ENCODE measurements at regions not wholly inside any gene's neighbourhood (a gene's known extent, or its start where the extent isn't known, plus 50 kb on each side); places are given as distances from the start of the nearest gene placed in this dataset.

GRCh38 chr6:132936646-132937045, 122.3 kb downstream of the RPS12 start:
- no peaks in the 10 kb centered on the region for H3K4me1 ChIP-seq (ENCODE audit: control insufficient read depth in 2 of 2, insufficient read depth in 2 of 2, low read length in 2 of 2)
- peaks cover 0 to 18% (median 0%) of the 10 kb centered on the region in 4 experiments for H3K27me3 ChIP-seq (replicated peaks in 1 of 4; ENCODE audit: control extremely low read depth in 1 of 4, control insufficient read depth in 3 of 4, insufficient read depth in 4 of 4, low read length in 3 of 4)
- no peaks in the 10 kb centered on the region for H3K36me3 ChIP-seq (replicated peaks in 1 of 2; ENCODE audit: control extremely low read depth in 1 of 2, control insufficient read depth in 1 of 2, extremely low read depth in 1 of 2, insufficient read depth in 2 of 2, low read length in 1 of 2)
- Mint-ChIP-seq H3K9me3 (ENCODE audit: insufficient read depth) (peaks cover 2% of the 10 kb centered on the region), H3K27me3 (peaks cover 17% of the 10 kb centered on the region), H3K27ac (no peak overlapping the region), H3K4me3 (no peak overlapping the region), H3K4me1 (no peaks in the 10 kb centered on the region)
- H3K4me2 ChIP-seq (replicated peaks; ENCODE audit: low read depth, low read length, poor library complexity, severe bottlenecking), result no peak overlapping the region
- intact Hi-C loops (cut with micrococcal nuclease), result no loop called here
- no peak overlapping the region for H3K4me3 ChIP-seq (ENCODE audit: control extremely low read depth in 1 of 5, extremely low read depth in 1 of 5, insufficient read depth in 1 of 5, low read depth in 2 of 5, low read length in 4 of 5)
- no peak overlapping the region for H3K27ac ChIP-seq (ENCODE audit: low read length in 2 of 2)
- DNase-seq (no peak), ATAC-seq (ENCODE audit: low read depth) (no peak)
- no peaks in the 10 kb centered on the region for H3K9me3 ChIP-seq (ENCODE audit: control extremely low read depth in 1 of 3, control insufficient read depth in 2 of 3, insufficient read depth in 1 of 3, low read length in 2 of 3)
- POLR2A ChIA-PET, result no interaction called here
- H4K20me1 ChIP-seq (ENCODE audit: control insufficient read depth, insufficient read depth, low read length, poor library complexity, severe bottlenecking), result no peaks in the 10 kb centered on the region
- H3K79me2 ChIP-seq (ENCODE audit: control insufficient read depth, insufficient read depth, low read length), result no peaks in the 10 kb centered on the region
- no peak overlapping the region for H2AFZ ChIP-seq (ENCODE audit: insufficient read depth, low read depth, low read length, poor library complexity, severe bottlenecking)
- TF ChIP-seq EZH2 (IDR thresholded peaks at IDR 0.05; ENCODE audit: borderline replicate concordance, insufficient read depth, low read depth, low read length, poor library complexity, severe bottlenecking), result no peak
- TF ChIP-seq CTCF (IDR thresholded peaks at IDR 0.05), result no peak
- CTCF ChIA-PET, result no interaction called here
- no CpG with 5 or more reads among the region's 2 CpGs for WGBS (ENCODE audit: insufficient coverage)
- H3K9ac ChIP-seq (ENCODE audit: low read length), result no peak overlapping the region

- Histone ChIP-seq H4K20me1 (ENCODE audit: control insufficient read depth, insufficient read depth, low read length, poor library complexity, severe bottlenecking) (no peaks in the 10 kb centered on the region), H3K4me1 (ENCODE audit: control insufficient read depth in 2 of 2, insufficient read depth in 2 of 2, low read length in 2 of 2) (no peaks in the 10 kb centered on the region), H3K9ac (ENCODE audit: low read length) (no peak overlapping the region), H3K27ac (ENCODE audit: low read length in 2 of 2) (no peak overlapping the region), H2AFZ (ENCODE audit: insufficient read depth, low read depth, low read length, poor library complexity, severe bottlenecking) (no peak overlapping the region), H3K36me3 (replicated peaks in 1 of 2; ENCODE audit: control extremely low read depth in 1 of 2, control insufficient read depth in 1 of 2, extremely low read depth in 1 of 2, insufficient read depth in 2 of 2, low read length in 1 of 2) (no peaks in the 10 kb centered on the region), H3K9me3 (ENCODE audit: control extremely low read depth in 1 of 3, control insufficient read depth in 2 of 3, insufficient read depth in 1 of 3, low read length in 2 of 3) (no peaks in the 10 kb centered on the region), H3K27me3 (replicated peaks in 1 of 4; ENCODE audit: control extremely low read depth in 1 of 4, control insufficient read depth in 3 of 4, insufficient read depth in 4 of 4, low read length in 3 of 4) (peaks cover 0 to 18% (median 0%) of the 10 kb centered on the region in 4 experiments), H3K4me2 (replicated peaks; ENCODE audit: low read depth, low read length, poor library complexity, severe bottlenecking) (no peak overlapping the region), H3K4me3 (ENCODE audit: control extremely low read depth in 1 of 5, extremely low read depth in 1 of 5, insufficient read depth in 1 of 5, low read depth in 2 of 5, low read length in 4 of 5) (no peak overlapping the region), H3K79me2 (ENCODE audit: control insufficient read depth, insufficient read depth, low read length) (no peaks in the 10 kb centered on the region)
- ATAC-seq (ENCODE audit: low read depth) (no peak), DNase-seq (peak; percentile 3)
- POLR2A ChIA-PET, result no interaction called here
- Mint-ChIP-seq H3K4me3 (no peak overlapping the region), H3K27me3 (peaks cover 18% of the 10 kb centered on the region), H3K27ac (no peak overlapping the region), H3K4me1 (no peaks in the 10 kb centered on the region), H3K9me3 (ENCODE audit: insufficient read depth) (peaks cover 2% of the 10 kb centered on the region)
- peak; percentile 29 for TF ChIP-seq CTCF (IDR thresholded peaks at IDR 0.05)
- no peak for TF ChIP-seq EZH2 (IDR thresholded peaks at IDR 0.05; ENCODE audit: borderline replicate concordance, insufficient read depth, low read depth, low read length, poor library complexity, severe bottlenecking)
- intact Hi-C loops (cut with micrococcal nuclease), result no loop called here
- WGBS (ENCODE audit: insufficient coverage), result 14% methylated on average over 2 of the region's 5 CpGs
- CTCF ChIA-PET, result interaction anchor here (1.0 kb wide), 1 partner anchor 1159 kb away, joined by 3 read pairs; no protein-coding TSS in a partner anchor
These were observed 123.1 kb downstream of the RPS12 start for GRCh38 chr6:132937466-132937906.
